Natural killer cell (primary cell): ENCODE measurements at regions not wholly inside any gene's neighbourhood (a gene's known extent, or its start where the extent isn't known, plus 50 kb on each side); places are given as distances from the start of the nearest gene placed in this dataset.

Experiments used
- ATAC-seq, 3 donors: fragments of 150-1000 bp in 2 of 3; fragments of 200-7000 bp in 1 of 3; cut with Tn5 transposase; 1 replicate in 1 of 3; 2 replicates in 2 of 3; pipeline ENCODE4 v1.10.0; 2021; ENCODE audit warnings: mild to moderate bottlenecking in 2 of 3, moderate library complexity in 2 of 3
- DNase-seq, 2 donors: peaks; one replicate each; pipeline versions ENCODE4 v3.0.0 to v3.0.0-alpha.2; 2013 to 2021; ENCODE audit warnings: mixed read lengths in 1 of 2
- H3K27ac ChIP-seq: one replicate; pipeline ENCODE4 v1.5.1; 2013; ENCODE audit warnings: mild to moderate bottlenecking, low read length
- H3K27me3 ChIP-seq: one replicate; pipeline ENCODE4 v1.6.1; 2013; ENCODE audit warnings: low read length; ENCODE audit not compliant: control insufficient read depth, insufficient read depth
- H3K36me3 ChIP-seq: one replicate; pipeline ENCODE4 v1.6.1; 2013; ENCODE audit warnings: low read length; ENCODE audit not compliant: control insufficient read depth, insufficient read depth
- H3K4me1 ChIP-seq: one replicate; pipeline ENCODE4 v1.6.1; 2013; ENCODE audit warnings: low read length; ENCODE audit not compliant: control insufficient read depth, insufficient read depth
- H3K4me3 ChIP-seq: one replicate; pipeline ENCODE4 v1.5.1; 2013; ENCODE audit warnings: low read length
- H3K9me3 ChIP-seq: one replicate; pipeline ENCODE4 v1.6.1; 2013; ENCODE audit warnings: low read length; ENCODE audit not compliant: control insufficient read depth, insufficient read depth
- H3K27ac Mint-ChIP-seq, 2 donors: one replicate each; pipeline ENCODE4 v1.8.0; 2022; ENCODE audit warnings: mild to moderate bottlenecking in 2 of 2, mixed read lengths in 2 of 2, moderate library complexity in 1 of 2
- H3K27me3 Mint-ChIP-seq, 2 donors: one replicate each; pipeline ENCODE4 v1.8.0; 2022; ENCODE audit warnings: low read depth in 2 of 2, mixed read lengths in 2 of 2
- H3K36me3 Mint-ChIP-seq: one replicate; pipeline ENCODE4 v1.8.0; 2022; ENCODE audit warnings: mixed read lengths
- H3K4me1 Mint-ChIP-seq, 2 donors: one replicate each; pipeline ENCODE4 v1.8.0; 2022; ENCODE audit warnings: mixed read lengths in 2 of 2
- H3K4me3 Mint-ChIP-seq: one replicate; pipeline ENCODE4 v1.8.0; 2022; ENCODE audit warnings: mild to moderate bottlenecking, moderate library complexity, mixed read lengths
- H3K9me3 Mint-ChIP-seq, 2 donors: one replicate each; pipeline ENCODE4 v1.8.0; 2022; ENCODE audit warnings: mixed read lengths in 2 of 2
- CTCF ChIP-seq: fragments of 200-600 bp; IDR thresholded peaks from one replicate; pipeline ENCODE4 v1.8.0; 2022; ENCODE audit warnings: antibody characterized with exemption
- WGBS: methylation state at CpG from one replicate; pipeline ENCODE4 v1.1.7; 2013; ENCODE audit warnings: missing lambda C conversion rate; ENCODE audit not compliant: insufficient coverage; 5-methylcytosine and 5-hydroxymethylcytosine counted together
- intact Hi-C: fragments of 100-400 bp; cut with micrococcal nuclease; formaldehyde crosslinking; loops from one replicate; pipeline ENCODE4 v1.14.2; 2022

DNA sequence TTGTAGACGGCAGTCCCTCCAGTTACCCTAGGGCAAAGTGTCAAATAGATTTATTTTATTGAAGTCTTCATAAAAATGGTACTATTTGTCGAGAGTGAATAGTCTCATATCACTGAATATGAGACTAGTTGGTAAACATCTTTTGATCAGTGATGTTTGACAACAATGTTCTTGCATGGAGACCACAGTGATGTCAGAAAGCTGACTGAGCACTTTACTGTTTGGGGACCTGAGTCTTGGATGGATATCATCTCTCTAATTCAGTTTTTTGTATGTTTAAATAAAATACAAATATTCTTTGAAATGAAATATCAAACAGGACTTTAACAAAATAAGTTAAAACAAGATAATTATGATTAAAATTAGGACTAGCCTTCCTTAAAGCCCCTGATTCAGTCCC is 1315.4 kb upstream of the NRXN1 start:
- DNase-seq (no peak), ATAC-seq (no peak)
- intact Hi-C loops = no loop called here
- Mint-ChIP-seq H3K4me1 (no peaks in the 10 kb centered on the region), H3K9me3 (peaks cover 15 to 27% of the 10 kb centered on the region in 2 donors), H3K4me3 (no peak overlapping the region), H3K36me3 (no peaks in the 10 kb centered on the region), H3K27ac (no peak overlapping the region), H3K27me3 (no peaks in the 10 kb centered on the region)
- Histone ChIP-seq H3K9me3 (no peaks in the 10 kb centered on the region), H3K27me3 (no peaks in the 10 kb centered on the region), H3K27ac (no peak overlapping the region), H3K4me3 (no peak overlapping the region), H3K4me1 (no peaks in the 10 kb centered on the region), H3K36me3 (no peaks in the 10 kb centered on the region)
- no peak for TF ChIP-seq CTCF
- WGBS = 84% methylated on average over 2 of the region's 2 CpGs

DNA sequence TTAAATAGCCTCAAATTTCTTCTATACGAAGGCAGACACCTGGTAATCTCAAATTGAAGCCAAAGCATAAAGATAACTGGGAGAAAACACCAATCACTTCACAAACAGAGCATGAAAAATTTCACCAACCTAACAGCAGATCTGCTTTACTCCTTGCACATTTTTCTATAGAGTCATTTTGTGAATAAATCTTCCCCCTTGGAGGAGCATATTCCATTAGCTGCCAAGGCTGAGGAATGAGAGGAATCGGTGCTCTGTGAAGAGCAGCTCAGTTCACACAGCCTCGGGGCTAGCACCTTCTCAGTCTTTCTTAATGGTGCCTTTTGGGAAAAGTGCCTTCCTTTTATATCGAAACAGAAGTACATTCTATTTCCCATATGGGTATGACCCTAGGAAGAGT is 1313.7 kb upstream of the NRXN1 start:
- peaks cover 19 to 32% of the 10 kb centered on the region in 2 donors for H3K9me3 Mint-ChIP-seq
- no peaks in the 10 kb centered on the region for H3K27me3 Mint-ChIP-seq
- no peak for DNase-seq
- H3K36me3 Mint-ChIP-seq = peaks cover 9% of the 10 kb centered on the region
- H3K27ac ChIP-seq = no peak overlapping the region
- ATAC-seq = no peak
- no peaks in the 10 kb centered on the region for H3K27me3 ChIP-seq
- no peaks in the 10 kb centered on the region for H3K9me3 ChIP-seq
- H3K4me1 ChIP-seq = no peaks in the 10 kb centered on the region
- no peak overlapping the region for H3K4me3 Mint-ChIP-seq
- H3K4me1 Mint-ChIP-seq = no peaks in the 10 kb centered on the region
- 72% methylated on average over 3 of the region's 4 CpGs for WGBS
- no peak for TF ChIP-seq CTCF
- intact Hi-C loops = no loop called here
- no peak overlapping the region for H3K27ac Mint-ChIP-seq
- H3K4me3 ChIP-seq = no peak overlapping the region
- no peaks in the 10 kb centered on the region for H3K36me3 ChIP-seq

GRCh38 chr2:52345082-52345481 is 1313.2 kb upstream of the NRXN1 start:
- H3K27ac ChIP-seq = no peak overlapping the region
- intact Hi-C loops = no loop called here
- no peak overlapping the region for H3K4me3 ChIP-seq
- no peaks in the 10 kb centered on the region for H3K27me3 Mint-ChIP-seq
- H3K9me3 ChIP-seq = no peaks in the 10 kb centered on the region
- ATAC-seq = no peak
- no peaks in the 10 kb centered on the region for H3K4me1 ChIP-seq
- H3K27me3 ChIP-seq = no peaks in the 10 kb centered on the region
- no peak for TF ChIP-seq CTCF
- H3K9me3 Mint-ChIP-seq = peaks cover 19 to 32% of the 10 kb centered on the region in 2 donors
- H3K36me3 ChIP-seq = no peaks in the 10 kb centered on the region
- H3K4me1 Mint-ChIP-seq = no peaks in the 10 kb centered on the region
- DNase-seq = no peak
- no peak overlapping the region for H3K4me3 Mint-ChIP-seq
- H3K27ac Mint-ChIP-seq = no peak overlapping the region
- peaks cover 10% of the 10 kb centered on the region for H3K36me3 Mint-ChIP-seq

DNA sequence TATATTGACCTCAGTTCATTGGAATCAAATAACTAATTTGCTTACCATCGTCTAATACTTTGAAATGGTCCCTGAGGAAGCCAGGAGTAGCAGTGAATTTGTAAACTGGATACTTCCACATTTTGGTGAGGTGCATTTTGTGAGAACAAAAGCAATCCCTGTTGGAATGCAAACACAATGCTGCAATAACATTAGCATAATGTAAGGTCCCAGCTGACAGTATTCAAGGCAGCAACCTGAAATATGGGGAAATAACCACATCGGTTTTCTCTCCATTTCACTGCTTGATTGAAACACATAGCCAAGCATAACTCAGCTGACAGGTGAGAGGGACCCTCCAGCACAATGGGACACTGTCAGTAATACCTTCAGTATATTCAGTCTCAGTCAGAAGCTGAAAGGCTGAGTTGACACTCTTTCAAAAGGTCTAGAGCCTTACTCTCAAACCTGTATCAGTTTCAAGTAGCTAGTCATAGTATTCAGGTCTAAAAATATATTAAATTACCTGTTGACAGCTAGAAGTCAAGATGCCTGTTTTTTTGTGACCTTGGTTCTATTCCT is 1311.9 kb upstream of the NRXN1 start:
- H3K4me3 Mint-ChIP-seq = no peak overlapping the region
- Histone ChIP-seq H3K4me1 (no peaks in the 10 kb centered on the region), H3K4me3 (no peak overlapping the region), H3K27me3 (no peaks in the 10 kb centered on the region), H3K36me3 (no peaks in the 10 kb centered on the region), H3K27ac (no peak overlapping the region), H3K9me3 (no peaks in the 10 kb centered on the region)
- intact Hi-C loops = no loop called here
- H3K27ac Mint-ChIP-seq = no peak overlapping the region
- WGBS = 92% methylated on average over 2 of the region's 2 CpGs
- peaks cover 10% of the 10 kb centered on the region for H3K36me3 Mint-ChIP-seq
- H3K4me1 Mint-ChIP-seq = no peaks in the 10 kb centered on the region
- peaks cover 14 to 26% of the 10 kb centered on the region in 2 donors for H3K9me3 Mint-ChIP-seq
- H3K27me3 Mint-ChIP-seq = no peaks in the 10 kb centered on the region
- ATAC-seq = no peak
- no peak for TF ChIP-seq CTCF
- no peak for DNase-seq
